Adrenal gland (tissue), 5 donors: ENCODE measurements at regions not wholly inside any gene's neighbourhood (a gene's known extent, or its start where the extent isn't known, plus 50 kb on each side); places are given as distances from the start of the nearest gene placed in this dataset.

Experiments
- POLR2A ChIP-seq, 2 donors: fragments of 450-650 bp; IDR thresholded peaks; one replicate each; pipeline ENCODE4 v1.6.1; 2017; ENCODE audit warnings: antibody characterized with exemption in 2 of 2, mild to moderate bottlenecking in 2 of 2, moderate library complexity in 1 of 2
- TF ChIP-seq, protein P1 (sequence below), 6 experiments: fragments of 450-650 bp in 4 of 6; fragments of 200-600 bp in 2 of 6; sonication (generic) in 1 of 6; IDR thresholded peaks; 1 replicate in 5 of 6; 2 replicates in 1 of 6; pipeline versions ENCODE4 v1.5.1 to v1.8.0; 2016 to 2021; ENCODE audit warnings: antibody characterized with exemption in 6 of 6, mild to moderate bottlenecking in 2 of 6, moderate library complexity in 1 of 6
- donor health status: DM: no; HTN: no; CAD: no.

DNA sequence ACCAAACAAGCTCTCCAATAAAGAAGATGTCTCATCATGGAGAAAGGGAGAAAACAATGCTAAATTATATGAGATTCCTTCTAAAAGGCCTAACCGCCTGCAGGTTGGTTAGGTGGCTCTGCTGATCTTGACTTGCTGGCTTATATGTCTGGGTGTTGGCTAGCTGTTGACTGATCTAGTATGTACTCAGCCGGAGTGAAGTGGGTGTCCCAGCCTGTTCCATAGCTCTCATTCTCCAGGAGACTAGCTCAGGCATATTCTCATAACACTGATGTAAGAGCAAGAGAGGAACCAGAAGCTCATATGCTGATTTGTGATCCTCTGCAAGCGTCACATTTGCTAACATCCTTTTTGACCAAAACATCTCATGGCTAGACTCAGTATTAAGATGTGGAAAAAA, 473.0 kb downstream of the BMP2 start:
- TF ChIP-seq, protein P1, sequence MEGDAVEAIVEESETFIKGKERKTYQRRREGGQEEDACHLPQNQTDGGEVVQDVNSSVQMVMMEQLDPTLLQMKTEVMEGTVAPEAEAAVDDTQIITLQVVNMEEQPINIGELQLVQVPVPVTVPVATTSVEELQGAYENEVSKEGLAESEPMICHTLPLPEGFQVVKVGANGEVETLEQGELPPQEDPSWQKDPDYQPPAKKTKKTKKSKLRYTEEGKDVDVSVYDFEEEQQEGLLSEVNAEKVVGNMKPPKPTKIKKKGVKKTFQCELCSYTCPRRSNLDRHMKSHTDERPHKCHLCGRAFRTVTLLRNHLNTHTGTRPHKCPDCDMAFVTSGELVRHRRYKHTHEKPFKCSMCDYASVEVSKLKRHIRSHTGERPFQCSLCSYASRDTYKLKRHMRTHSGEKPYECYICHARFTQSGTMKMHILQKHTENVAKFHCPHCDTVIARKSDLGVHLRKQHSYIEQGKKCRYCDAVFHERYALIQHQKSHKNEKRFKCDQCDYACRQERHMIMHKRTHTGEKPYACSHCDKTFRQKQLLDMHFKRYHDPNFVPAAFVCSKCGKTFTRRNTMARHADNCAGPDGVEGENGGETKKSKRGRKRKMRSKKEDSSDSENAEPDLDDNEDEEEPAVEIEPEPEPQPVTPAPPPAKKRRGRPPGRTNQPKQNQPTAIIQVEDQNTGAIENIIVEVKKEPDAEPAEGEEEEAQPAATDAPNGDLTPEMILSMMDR (IDR thresholded peaks at IDR 0.05) = no peak
- no peak for TF ChIP-seq POLR2A (IDR thresholded peaks at IDR 0.05)
